ENCODE measurements at regions not wholly inside any gene's neighbourhood (a gene's known extent, or its start where the extent isn't known, plus 50 kb on each side); places are given as distances from the start of the nearest gene placed in this dataset.
"Not testable (repeated sequence)": the region's sequence is repeated elsewhere in the genome, so short reads cannot be mapped to it uniquely, and the experiment has no call there.

DNA sequence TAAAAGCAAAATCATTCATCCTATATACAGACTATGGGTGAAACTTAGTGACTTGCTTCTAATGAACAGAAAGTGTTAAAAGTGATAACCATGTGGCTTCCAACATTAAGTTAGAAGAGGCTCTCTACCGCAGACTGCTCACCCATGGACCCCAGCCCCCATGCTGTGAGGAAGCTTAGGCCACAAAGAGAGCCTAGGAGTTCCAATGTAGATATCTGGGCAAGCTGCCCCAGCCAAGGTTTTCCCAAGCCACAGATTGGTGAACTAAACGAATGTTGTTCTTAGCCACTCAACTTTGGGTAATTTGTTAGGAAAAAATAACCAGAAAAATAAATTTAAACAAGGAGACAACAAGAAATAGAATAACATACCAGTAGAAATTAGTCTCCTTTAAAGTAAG, 70.1 kb downstream of the TBC1D28 start:
- not testable (repeated sequence) for TF ChIP-seq EZH2phosphoT487 (IDR thresholded peaks at IDR 0.05; ENCODE audit: insufficient read depth, low read depth); EZH2 (IDR thresholded peaks at IDR 0.05; ENCODE audit: insufficient read depth, poor library complexity, severe bottlenecking)

Data from GM23248 (cell line).